HUES64 (cell line): ENCODE measurements at regions not wholly inside any gene's neighbourhood (a gene's known extent, or its start where the extent isn't known, plus 50 kb on each side); places are given as distances from the start of the nearest gene placed in this dataset.
"Not testable (repeated sequence)": the region's sequence is repeated elsewhere in the genome, so short reads cannot be mapped to it uniquely, and the experiment has no call there.

Experiments
- H3K27ac ChIP-seq: 2 replicates; pipeline ENCODE4 v1.7.0; 2013; ENCODE audit warnings: low read depth, low read length, inconsistent platforms
- H3K27me3 ChIP-seq: 2 replicates; pipeline ENCODE4 v1.6.1; 2013; ENCODE audit warnings: mild to moderate bottlenecking, low read length; ENCODE audit not compliant: insufficient read depth
- H3K36me3 ChIP-seq: 2 replicates; pipeline ENCODE4 v1.6.1; 2013; ENCODE audit warnings: mild to moderate bottlenecking, low read length; ENCODE audit not compliant: insufficient read depth
- H3K4me1 ChIP-seq: 2 replicates; pipeline ENCODE4 v1.6.1; 2013; ENCODE audit warnings: mild to moderate bottlenecking, low read length, moderate library complexity; ENCODE audit not compliant: insufficient read depth
- H3K4me3 ChIP-seq: 2 replicates; pipeline ENCODE4 v1.5.1; 2013; ENCODE audit warnings: mild to moderate bottlenecking, low read length, moderate library complexity
- H3K9ac ChIP-seq: 2 replicates; pipeline ENCODE4 v1.6.1; 2013; ENCODE audit warnings: mild to moderate bottlenecking, low read depth, low read length
- H3K9me3 ChIP-seq: 2 replicates; pipeline ENCODE4 v1.6.1; 2013; ENCODE audit warnings: low read depth, low read length; ENCODE audit not compliant: insufficient read depth
- WGBS: fragments of 150-250, 120-280 bp; methylation state at CpG from one replicate; pipeline ENCODE4 v1.1.7; 2013; ENCODE audit warnings: missing lambda C conversion rate; 5-methylcytosine and 5-hydroxymethylcytosine counted together

DNA sequence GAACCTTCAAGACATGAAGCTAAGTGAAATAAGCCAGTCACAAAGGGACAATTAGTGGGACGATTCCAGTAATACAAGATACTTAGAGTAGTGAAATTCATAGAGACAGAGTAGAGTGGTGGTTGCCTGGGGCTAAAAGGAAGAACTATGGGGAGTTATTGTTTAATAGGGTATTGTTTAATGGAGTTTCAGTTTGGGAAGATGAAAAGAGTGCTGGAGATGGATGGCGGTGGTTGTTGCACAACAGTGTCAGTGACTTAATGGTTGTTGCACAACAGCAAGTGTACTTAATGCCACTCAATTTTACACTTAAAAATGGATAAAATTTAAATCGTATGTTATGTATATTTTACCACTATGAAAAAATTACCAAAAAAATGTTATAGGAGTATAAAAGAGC, 209.7 kb upstream of the TENT5A start:
- no peaks in the 10 kb centered on the region for H3K27me3 ChIP-seq
- H3K27ac ChIP-seq, result no peak overlapping the region
- 95% methylated on average over 2 of the region's 3 CpGs for WGBS
- peaks cover 15% of the 10 kb centered on the region for H3K9me3 ChIP-seq
- no peak overlapping the region for H3K4me3 ChIP-seq
- H3K36me3 ChIP-seq, result no peaks in the 10 kb centered on the region
- H3K9ac ChIP-seq, result no peak overlapping the region
- no peaks in the 10 kb centered on the region for H3K4me1 ChIP-seq

DNA sequence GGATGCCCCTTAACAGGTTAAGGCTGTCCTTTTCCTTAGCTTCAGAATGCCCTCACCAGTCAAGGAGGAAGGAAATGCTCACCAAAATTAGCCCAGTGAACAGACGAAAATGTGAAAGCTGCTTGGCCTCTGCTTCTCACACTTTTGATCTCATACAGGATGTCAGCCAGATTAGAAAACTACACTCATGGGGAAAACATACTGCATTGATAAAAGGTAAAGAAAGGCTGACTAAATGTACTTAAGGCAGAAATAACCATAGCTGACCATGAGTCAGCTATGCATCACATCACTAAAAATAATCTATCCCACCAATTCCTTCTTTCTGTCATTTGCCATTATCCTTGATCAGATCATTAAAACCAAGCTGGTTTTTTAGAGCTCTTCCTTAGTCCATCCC, 198.4 kb upstream of the TENT5A start:
- no peaks in the 10 kb centered on the region for H3K27me3 ChIP-seq
- WGBS, result 92% methylated on average over 1 of the region's 1 CpG
- H3K4me3 ChIP-seq, result no peak overlapping the region
- H3K27ac ChIP-seq, result no peak overlapping the region
- no peaks in the 10 kb centered on the region for H3K36me3 ChIP-seq
- no peaks in the 10 kb centered on the region for H3K4me1 ChIP-seq
- no peak overlapping the region for H3K9ac ChIP-seq
- no peaks in the 10 kb centered on the region for H3K9me3 ChIP-seq

DNA sequence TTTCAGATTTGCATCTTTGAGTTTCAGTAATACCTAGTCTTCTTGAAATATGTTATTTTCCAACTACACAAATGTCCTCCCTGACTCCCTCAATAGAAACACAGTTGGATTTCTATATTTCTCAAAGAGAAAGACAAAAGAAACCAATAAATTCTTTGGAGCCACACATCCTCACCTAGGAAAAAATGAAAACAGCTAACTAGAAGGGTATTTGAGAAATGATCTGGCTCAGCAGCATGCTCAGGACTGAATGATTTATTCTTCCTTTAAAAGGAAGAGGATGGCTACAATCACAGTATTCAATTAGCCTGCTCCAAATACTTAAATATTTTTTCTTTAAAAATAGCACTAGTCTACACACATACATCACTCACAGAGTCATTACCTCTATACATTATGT, 196.4 kb upstream of the TENT5A start:
- Histone ChIP-seq H3K4me3 (no peak overlapping the region), H3K27me3 (no peaks in the 10 kb centered on the region), H3K9me3 (no peaks in the 10 kb centered on the region), H3K36me3 (no peaks in the 10 kb centered on the region), H3K9ac (no peak overlapping the region), H3K4me1 (no peaks in the 10 kb centered on the region), H3K27ac (no peak overlapping the region)

DNA sequence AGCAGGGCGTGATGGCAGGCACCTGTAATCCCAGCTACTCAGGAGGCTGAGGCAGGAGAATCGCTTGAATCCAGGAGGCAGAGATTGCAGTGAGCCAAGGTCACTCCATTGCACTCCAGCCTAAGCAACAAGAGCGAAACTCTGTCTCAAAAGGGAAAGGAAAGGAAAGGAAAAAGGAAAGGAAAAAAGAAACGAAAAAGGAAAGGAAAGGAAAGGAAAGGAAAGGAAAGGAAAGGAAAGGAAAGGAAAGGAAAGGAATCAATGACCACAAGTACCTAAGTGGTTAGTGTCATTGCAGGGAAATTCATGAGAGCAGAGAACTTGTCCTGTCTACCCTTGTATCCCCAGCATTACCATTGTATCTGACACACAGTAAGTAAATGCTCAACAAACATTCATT, 195.7 kb upstream of the TENT5A start:
- not testable (repeated sequence) for H3K9ac ChIP-seq, H3K4me1 ChIP-seq, H3K9me3 ChIP-seq, H3K27ac ChIP-seq, H3K36me3 ChIP-seq, H3K27me3 ChIP-seq, H3K4me3 ChIP-seq
- 89% methylated on average over 4 of the region's 4 CpGs for WGBS

DNA sequence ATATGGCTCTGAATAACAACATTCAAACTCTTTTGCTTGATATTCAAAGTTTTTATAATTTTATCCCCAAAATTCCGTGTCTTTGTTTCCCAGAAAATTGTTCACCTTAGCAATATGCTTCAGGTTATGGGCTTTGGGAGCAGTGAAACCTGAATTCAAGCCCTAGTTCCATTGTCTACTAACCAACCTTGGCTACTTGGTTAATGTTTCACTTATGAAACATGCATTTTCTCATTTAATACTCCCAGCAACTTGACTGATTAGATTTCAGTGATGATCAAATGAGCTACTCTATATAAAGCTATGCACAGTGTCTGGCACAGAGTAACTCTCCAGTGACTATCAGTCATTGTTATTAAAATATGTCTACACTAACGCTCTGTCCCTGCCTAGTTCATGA, 192.2 kb upstream of the TENT5A start:
- WGBS, result 90% methylated on average over 2 of the region's 2 CpGs

DNA sequence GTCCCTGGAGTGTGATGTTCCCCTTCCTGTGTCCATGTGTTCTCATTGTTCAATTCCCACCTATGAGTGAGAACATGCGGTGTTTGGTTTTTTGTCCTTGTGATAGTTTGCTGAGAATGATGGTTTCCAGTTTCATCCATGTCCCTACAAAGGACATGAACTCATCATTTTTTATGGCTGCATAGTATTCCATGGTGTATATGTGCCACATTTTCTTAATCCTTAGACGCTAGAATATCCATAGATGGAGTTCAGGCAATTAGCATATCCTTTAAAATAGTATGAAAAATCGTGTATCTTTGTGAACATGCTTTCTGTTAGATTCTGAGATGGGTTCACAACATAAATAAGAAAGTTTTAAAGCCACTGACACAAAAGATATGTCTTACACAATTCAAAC, 190.4 kb upstream of the TENT5A start:
- not testable (repeated sequence) for H3K36me3 ChIP-seq, H3K4me3 ChIP-seq, H3K9me3 ChIP-seq, H3K27ac ChIP-seq, H3K27me3 ChIP-seq, H3K9ac ChIP-seq
- 100% methylated on average over 1 of the region's 3 CpGs for WGBS
- peaks cover 21% of the 10 kb centered on the region for H3K4me1 ChIP-seq

More for the DNA sequence above, 192.2 kb upstream of the TENT5A start:
- Histone ChIP-seq H3K27ac (no peak overlapping the region), H3K27me3 (no peaks in the 10 kb centered on the region), H3K9me3 (no peaks in the 10 kb centered on the region), H3K4me3 (no peak overlapping the region), H3K36me3 (no peaks in the 10 kb centered on the region), H3K9ac (no peak overlapping the region), H3K4me1 (peaks cover 12% of the 10 kb centered on the region; the same call in 1 of the 2 replicates)

DNA sequence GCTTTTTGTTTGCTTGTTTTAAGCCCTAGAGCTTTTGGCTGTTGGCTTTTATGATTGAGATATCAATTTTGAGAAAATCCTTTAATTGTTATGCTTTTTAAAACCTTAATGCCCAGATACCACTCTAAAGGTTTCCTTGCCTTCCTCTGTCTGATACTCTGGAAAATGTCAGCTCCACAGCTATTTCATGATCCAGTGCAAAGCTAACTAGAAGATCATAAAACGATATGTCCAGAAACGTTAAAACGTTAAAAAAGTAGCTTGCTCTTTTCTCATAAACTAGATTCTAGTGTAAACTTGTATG, 189.5 kb upstream of the TENT5A start:
- Histone ChIP-seq H3K27me3 (no peaks in the 10 kb centered on the region), H3K4me1 (peaks cover 21% of the 10 kb centered on the region), H3K4me3 (no peak overlapping the region), H3K27ac (no peak overlapping the region), H3K9ac (no peak overlapping the region), H3K36me3 (no peaks in the 10 kb centered on the region), H3K9me3 (no peaks in the 10 kb centered on the region)
- WGBS, result 100% methylated on average over 3 of the region's 3 CpGs

DNA sequence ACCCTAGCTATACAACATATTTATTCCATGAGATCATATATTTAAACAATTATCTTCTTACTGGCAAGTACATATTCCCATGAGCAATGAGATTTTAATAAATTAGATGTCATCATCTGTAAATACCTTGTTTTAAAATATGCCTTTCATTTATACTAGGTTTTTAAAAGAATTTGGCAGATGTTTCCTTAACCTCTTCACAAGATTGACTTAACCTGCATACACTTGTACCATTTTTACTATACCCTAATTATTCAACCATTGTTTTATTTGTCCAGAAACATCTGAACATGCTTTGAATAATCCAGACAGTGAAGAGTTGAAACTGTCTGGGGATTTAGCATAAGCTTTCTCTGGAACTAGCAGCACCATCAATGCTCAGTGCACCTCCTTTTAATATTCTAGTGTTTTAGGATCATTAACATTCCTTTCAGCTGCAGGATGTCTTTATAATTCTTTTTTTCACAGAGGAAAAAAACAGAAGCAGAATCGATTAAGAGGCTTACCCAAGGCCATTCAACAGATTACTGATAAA, 188.0 kb upstream of the TENT5A start:
- H3K27me3 ChIP-seq, result no peaks in the 10 kb centered on the region
- H3K27ac ChIP-seq, result no peak overlapping the region
- no peak overlapping the region for H3K9ac ChIP-seq
- no peaks in the 10 kb centered on the region for H3K9me3 ChIP-seq
- H3K4me3 ChIP-seq, result no peak overlapping the region
- H3K36me3 ChIP-seq, result no peaks in the 10 kb centered on the region
- 100% methylated on average over 1 of the region's 1 CpG for WGBS
- H3K4me1 ChIP-seq, result peaks cover 21% of the 10 kb centered on the region

DNA sequence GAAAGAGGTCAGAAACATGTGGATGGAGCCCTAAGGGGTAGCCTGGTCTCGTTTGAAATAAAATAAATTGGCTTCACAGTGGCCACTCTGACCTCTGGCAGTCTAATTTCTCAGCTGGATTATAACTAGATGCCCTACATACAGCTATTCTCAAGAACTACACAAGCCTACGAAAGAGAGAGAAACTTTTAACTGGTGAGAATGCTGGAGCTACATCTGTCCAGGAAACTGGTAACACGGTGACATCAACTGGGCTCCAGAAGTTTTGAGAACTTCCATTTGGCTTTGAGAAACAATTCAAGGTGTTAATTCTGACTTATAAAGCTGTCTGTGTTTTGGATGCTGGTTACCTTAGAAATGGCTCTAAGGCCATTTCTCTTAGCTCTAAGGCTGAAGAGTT, 187.3 kb upstream of the TENT5A start:
- 90% methylated on average over 3 of the region's 3 CpGs for WGBS
- H3K36me3 ChIP-seq, result no peaks in the 10 kb centered on the region
- H3K4me1 ChIP-seq, result peaks cover 21% of the 10 kb centered on the region
- no peaks in the 10 kb centered on the region for H3K9me3 ChIP-seq
- H3K27ac ChIP-seq, result no peak overlapping the region
- no peaks in the 10 kb centered on the region for H3K27me3 ChIP-seq
- no peak overlapping the region for H3K9ac ChIP-seq
- H3K4me3 ChIP-seq, result no peak overlapping the region

DNA sequence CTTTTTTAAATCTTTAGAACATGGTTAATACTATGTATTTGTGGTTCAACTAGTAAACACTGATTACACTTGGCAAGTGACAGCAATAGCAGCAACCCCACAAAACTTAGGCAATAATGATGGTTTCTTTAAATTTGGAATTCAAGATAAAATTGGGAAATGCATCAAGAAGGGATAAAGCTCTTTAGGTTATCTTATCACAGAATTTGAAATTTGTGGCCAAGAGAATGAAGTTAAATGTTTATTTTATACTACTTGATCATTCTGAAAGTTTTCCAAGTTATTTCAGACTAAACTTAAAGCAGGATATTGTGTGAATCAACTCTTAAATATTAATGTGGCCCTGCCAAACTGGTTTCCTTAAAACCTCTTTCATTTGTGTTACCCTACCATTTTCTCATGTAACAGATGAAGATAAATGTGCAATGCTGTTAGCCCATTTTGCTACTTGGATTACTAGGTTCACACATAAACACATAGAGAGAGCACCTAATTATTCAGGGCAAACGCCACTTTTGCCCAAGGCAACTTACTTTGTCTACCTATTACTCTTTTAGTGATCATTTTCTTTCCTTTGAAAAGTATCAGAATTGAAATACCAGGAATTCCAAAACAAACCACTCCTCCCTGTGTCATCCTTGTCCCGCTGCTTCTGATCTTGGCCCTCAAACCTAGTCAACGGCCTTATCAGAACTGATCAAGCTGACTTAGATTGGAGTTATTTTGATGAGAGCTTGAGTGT, 186.7 kb upstream of the TENT5A start:
- Histone ChIP-seq H3K27ac (no peak overlapping the region), H3K4me3 (no peak overlapping the region), H3K4me1 (peaks cover 21% of the 10 kb centered on the region), H3K27me3 (no peaks in the 10 kb centered on the region), H3K9me3 (no peaks in the 10 kb centered on the region), H3K36me3 (no peaks in the 10 kb centered on the region), H3K9ac (no peak overlapping the region)
- 87% methylated on average over 3 of the region's 3 CpGs for WGBS

DNA sequence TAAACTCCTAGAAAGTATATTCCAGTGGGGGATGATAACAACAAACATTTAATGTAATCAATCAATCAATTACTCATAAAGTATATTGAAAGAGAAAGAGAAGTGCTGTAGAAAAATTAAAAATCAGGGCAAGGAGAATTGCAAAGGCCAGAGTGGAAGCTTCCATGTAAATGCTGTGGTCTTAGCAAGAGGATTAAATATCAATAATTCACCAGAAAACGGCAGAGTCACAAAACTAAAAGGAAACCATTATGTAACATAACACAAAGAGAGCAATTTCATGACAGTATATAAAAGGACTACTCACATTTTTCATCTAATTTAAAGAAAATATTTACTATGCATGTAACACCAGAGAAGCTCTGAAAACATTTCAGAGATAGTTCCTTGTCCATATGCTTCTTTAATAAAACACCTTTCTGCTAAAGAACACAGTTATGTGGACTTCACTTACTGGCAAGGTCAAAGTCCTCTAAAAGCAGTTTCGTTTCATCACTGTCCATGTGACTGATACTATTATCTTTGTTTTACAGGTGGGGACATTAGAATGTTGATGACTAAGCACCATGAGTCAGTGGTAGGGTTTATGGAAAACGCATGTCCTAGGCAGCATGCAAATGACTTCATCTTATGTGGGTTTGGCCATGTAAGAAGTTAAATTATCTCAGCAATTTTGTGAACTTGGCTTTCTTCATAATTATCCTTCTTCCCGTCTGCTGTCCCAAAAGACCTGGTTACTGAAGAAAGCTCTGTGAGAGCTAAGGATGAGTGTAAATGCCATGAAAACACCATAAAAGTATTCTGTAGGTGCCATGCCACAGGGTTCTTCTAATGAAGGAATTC, 185.8 kb upstream of the TENT5A start:
- Histone ChIP-seq H3K9me3 (no peaks in the 10 kb centered on the region), H3K4me1 (peaks cover 21% of the 10 kb centered on the region), H3K9ac (no peak overlapping the region), H3K36me3 (no peaks in the 10 kb centered on the region), H3K27me3 (no peaks in the 10 kb centered on the region), H3K4me3 (no peak overlapping the region), H3K27ac (no peak overlapping the region)
- WGBS, result 44% methylated on average over 3 of the region's 4 CpGs
